HepG2 (cell line): ENCODE measurements at regions not wholly inside any gene's neighbourhood (a gene's known extent, or its start where the extent isn't known, plus 50 kb on each side); places are given as distances from the start of the nearest gene placed in this dataset.

Experiments
- ATAC-seq: fragments of 200-7000 bp; cut with Tn5 transposase; 3 replicates; pipeline ENCODE4 v1.9.1; 2020; ENCODE audit warnings: mild to moderate bottlenecking, moderate library complexity
- BruUV-seq: library from RNA; stranded (reverse); fragments of 400-500 nt; replicated peaks from 2 replicates; lab custom pipeline; 2021; lab: Mats Ljungman, UMichigan
- CTCF ChIA-PET: fragments of 300-600 bp; formaldehyde crosslinking; extraction: SDS; loops from one replicate; lab custom pipeline; 2021; ENCODE audit warnings: low total read pairs, inconsistent platforms, low intra/inter-chr PET ratio; lab: Yijun Ruan, JAX
- POLR2A ChIA-PET: fragments of 350-600 bp; sonication (Branson Sonifier 250); formaldehyde crosslinking; loops from one replicate; lab custom pipeline; 2020; ENCODE audit warnings: antibody characterized with exemption, inconsistent platforms; lab: Yijun Ruan, JAX
- DNase-seq: peaks from one replicate; pipeline ENCODE4 v3.0.0-alpha.2; 2015; ENCODE audit warnings: low spot score
- FAIRE-seq: peaks from 3 replicates; lab custom pipeline; 2011; peaks lifted over from hg19 to GRCh38; lab: Jason Lieb, UNC
- H2AFZ ChIP-seq: one replicate; pipeline ENCODE4 v1.6.1; 2011; ENCODE audit warnings: low read length, inconsistent platforms
- H3K27ac ChIP-seq: fragments of 300-600 bp; 3 replicates; pipeline ENCODE4 v1.8.0; 2011; ENCODE audit warnings: mixed run types, mild to moderate bottlenecking, mixed read lengths, low read length, inconsistent platforms; ENCODE audit not compliant: insufficient read depth; ENCODE audit errors: extremely low read length
- H3K27me3 ChIP-seq, 2 experiments: fragments of 200-600 bp in 1 of 2; 2 replicates in 1 of 2; 3 replicates in 1 of 2; pipeline versions ENCODE4 v1.6.0 to v1.8.0; 2011; ENCODE audit warnings: low read length in 2 of 2, mild to moderate bottlenecking in 2 of 2, moderate library complexity in 2 of 2, inconsistent platforms in 1 of 2; ENCODE audit not compliant: insufficient read depth in 2 of 2, control insufficient read depth in 1 of 2
- H3K36me3 ChIP-seq, 2 experiments: fragments of 200-600 bp in 1 of 2; replicated peaks in 1 of 2; 2 replicates in 1 of 2; 3 replicates in 1 of 2; pipeline versions ENCODE4 v1.5.1 to v1.8.0; 2011; ENCODE audit warnings: low read length in 2 of 2, inconsistent platforms in 1 of 2; ENCODE audit not compliant: insufficient read depth in 2 of 2, control insufficient read depth in 1 of 2
- H3K4me1 ChIP-seq: 2 replicates; pipeline ENCODE4 v1.5.1; 2012; ENCODE audit warnings: low read length, inconsistent platforms; ENCODE audit not compliant: insufficient read depth
- H3K4me2 ChIP-seq: 2 replicates; pipeline ENCODE4 v1.6.0; 2011; ENCODE audit warnings: low read depth, low read length, inconsistent platforms
- H3K4me3 ChIP-seq, 3 experiments: fragments of 200-600 bp in 1 of 3; sonication (generic), shearing (Covaris generic) in 1 of 3; replicated peaks in 1 of 3; 2 replicates each; pipeline ENCODE4 v1.5.1; 2011 to 2016; ENCODE audit warnings: low read length in 3 of 3, inconsistent platforms in 2 of 3, low read depth in 2 of 3, mild to moderate bottlenecking in 2 of 3, control low read depth in 1 of 3, mixed read lengths in 1 of 3; ENCODE audit not compliant: insufficient read depth in 1 of 3
- H3K79me2 ChIP-seq: one replicate; pipeline ENCODE4 v1.6.1; 2011; ENCODE audit warnings: low read length, inconsistent platforms; ENCODE audit not compliant: insufficient read depth
- H3K9ac ChIP-seq: 2 replicates; pipeline ENCODE4 v1.6.0; 2011; ENCODE audit warnings: mild to moderate bottlenecking, low read depth, low read length, inconsistent platforms; ENCODE audit not compliant: insufficient read depth
- H3K9me3 ChIP-seq: 2 replicates; pipeline ENCODE4 v1.5.1; 2012; ENCODE audit warnings: mild to moderate bottlenecking, low read length
- H4K20me1 ChIP-seq: 2 replicates; pipeline ENCODE4 v1.6.0; 2011; ENCODE audit warnings: inconsistent platforms, mild to moderate bottlenecking, low read length, moderate library complexity; ENCODE audit not compliant: insufficient read depth
- ADNP ChIP-seq: sonication (generic); formaldehyde crosslinking; IDR thresholded peaks from 2 replicates; pipeline ENCODE4 v1.4.0; 2020; ENCODE audit warnings: missing genetic modification reagents
- CCAR2 ChIP-seq: fragments of 200-400 bp; formaldehyde crosslinking; optimal IDR thresholded peaks from 2 replicates; pipeline ENCODE3; 2018; ENCODE audit warnings: low read depth, mild to moderate bottlenecking, low read length, moderate library complexity
- ERF ChIP-seq: IDR thresholded peaks from 2 replicates; pipeline ENCODE4 v1.6.1; 2018; ENCODE audit warnings: missing biosample characterization, missing genetic modification reagents
- TRIM24 ChIP-seq: sonication (generic); formaldehyde crosslinking; IDR thresholded peaks from 2 replicates; pipeline ENCODE4 v1.8.0; 2022; ENCODE audit warnings: mild to moderate bottlenecking, missing genetic modification reagents
- ZNF3 ChIP-seq: IDR thresholded peaks from 2 replicates; pipeline ENCODE4 v1.7.0; 2017; ENCODE audit warnings: inconsistent platforms
- ZNF337 ChIP-seq: sonication (generic); formaldehyde crosslinking; IDR thresholded peaks from 2 replicates; pipeline ENCODE4 v1.5.1; 2020; ENCODE audit warnings: missing genetic modification reagents, low read depth, mild to moderate bottlenecking, borderline replicate concordance
- ZNF547 ChIP-seq: sonication (generic); formaldehyde crosslinking; IDR thresholded peaks from 2 replicates; pipeline ENCODE4 v1.5.1; 2020; ENCODE audit warnings: mild to moderate bottlenecking, missing genetic modification reagents
- ZNF570 ChIP-seq: sonication (generic); formaldehyde crosslinking; IDR thresholded peaks from 2 replicates; pipeline ENCODE4 v1.4.0; 2020; ENCODE audit warnings: mild to moderate bottlenecking, missing genetic modification reagents, borderline replicate concordance
- ZNF589 ChIP-seq: sonication (generic); formaldehyde crosslinking; conservative IDR thresholded peaks from 2 replicates; pipeline ENCODE4 v1.8.0; 2022; ENCODE audit warnings: mild to moderate bottlenecking, moderate library complexity, missing genetic modification reagents
- whole genome bisulfite sequencing: methylation state at CpG from one replicate; pipeline ENCODE4 v1.1.6; 2017; ENCODE audit warnings: low lambda C conversion rate; 5-methylcytosine and 5-hydroxymethylcytosine counted together
- in situ Hi-C: cut with HindIII; loops from 2 replicates; pipeline ENCODE4 v1.10.0; 2017; ENCODE audit warnings: low pct_unique_long_range_greater_than_20kb; ENCODE audit not compliant: extremely low pct_ligation_motif_present
- intact Hi-C: fragments of 100-400 bp; cut with micrococcal nuclease; formaldehyde crosslinking; loops from one replicate; pipeline ENCODE4 v1.10.0; 2022; ENCODE audit not compliant: unreplicated experiment
- TF ChIP-seq, protein P1 (sequence below): IDR thresholded peaks from 2 replicates; pipeline ENCODE4 v1.6.1; 2016; ENCODE audit warnings: missing compliant biosample characterization, missing genetic modification reagents, borderline replicate concordance

DNA sequence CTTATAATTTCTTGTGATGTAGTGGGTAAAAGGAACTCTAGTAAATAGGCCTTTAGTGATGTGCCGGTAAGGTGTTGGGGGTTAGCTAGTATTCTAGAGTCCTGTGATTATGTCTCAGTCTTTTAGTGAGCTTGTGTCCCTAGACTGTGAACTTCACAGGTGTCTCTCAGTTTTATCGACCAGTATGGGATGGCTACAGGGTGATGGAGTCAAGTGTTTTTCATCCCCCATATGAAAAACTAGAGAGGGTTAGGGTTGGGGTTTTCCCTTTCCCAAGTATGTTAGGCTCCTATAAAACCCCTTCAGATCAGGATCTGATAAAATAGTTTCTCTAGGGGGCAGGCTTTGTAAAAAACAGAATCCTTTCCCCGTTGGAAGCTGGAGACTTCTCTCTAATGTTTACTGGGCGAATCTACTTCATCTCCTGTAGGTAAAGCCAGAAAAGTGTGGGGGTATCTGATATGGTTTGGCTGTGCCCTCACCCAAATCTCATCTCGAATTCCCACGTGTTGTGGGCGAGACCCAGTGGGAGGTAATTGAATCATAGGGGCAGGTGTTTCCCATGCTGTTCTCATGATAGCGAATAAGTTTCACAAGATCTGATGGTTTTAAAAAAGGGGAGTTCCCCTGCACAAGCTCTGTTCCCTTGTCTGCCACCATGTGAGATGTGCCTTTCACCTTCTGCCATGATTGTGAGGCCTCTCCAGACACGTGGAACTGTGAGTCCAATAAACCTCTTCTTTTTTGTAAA lies 120.8 kb downstream of the DTHD1 start:
- Histone ChIP-seq H3K4me1 (no peaks in the 10 kb centered on the region), H3K9me3 (no peaks in the 10 kb centered on the region), H3K4me3 (no peak overlapping the region), H3K79me2 (no peaks in the 10 kb centered on the region), H3K4me2 (no peak overlapping the region), H3K27me3 (no peaks in the 10 kb centered on the region), H3K27ac (no peak overlapping the region), H4K20me1 (no peaks in the 10 kb centered on the region), H3K9ac (no peak overlapping the region), H2AFZ (no peak overlapping the region), H3K36me3 (no peaks in the 10 kb centered on the region)
- DNase-seq = no peak
- in situ Hi-C loops (no loop called here), intact Hi-C loops (no loop called here)
- no TSS peak for BruUV-seq
- ChIA-PET POLR2A (no interaction called here), CTCF (no interaction called here)
- TF ChIP-seq CCAR2 (no peak), ZNF589 (no peak), ZNF570 (CRISPR knock-in tag) (no peak), ZNF547 (CRISPR knock-in tag) (no peak), ADNP (CRISPR knock-in tag) (no peak), ZNF337 (CRISPR knock-in tag) (no peak), TRIM24 (CRISPR knock-in tag) (no peak), ERF (CRISPR knock-in tag) (no peak), ZNF3 (CRISPR knock-in tag) (no peak)
- TF ChIP-seq, protein P1, sequence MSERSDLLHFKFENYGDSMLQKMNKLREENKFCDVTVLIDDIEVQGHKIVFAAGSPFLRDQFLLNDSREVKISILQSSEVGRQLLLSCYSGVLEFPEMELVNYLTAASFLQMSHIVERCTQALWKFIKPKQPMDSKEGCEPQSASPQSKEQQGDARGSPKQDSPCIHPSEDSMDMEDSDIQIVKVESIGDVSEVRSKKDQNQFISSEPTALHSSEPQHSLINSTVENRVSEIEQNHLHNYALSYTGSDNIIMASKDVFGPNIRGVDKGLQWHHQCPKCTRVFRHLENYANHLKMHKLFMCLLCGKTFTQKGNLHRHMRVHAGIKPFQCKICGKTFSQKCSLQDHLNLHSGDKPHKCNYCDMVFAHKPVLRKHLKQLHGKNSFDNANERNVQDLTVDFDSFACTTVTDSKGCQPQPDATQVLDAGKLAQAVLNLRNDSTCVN (CRISPR knock-in tag) = no peak
- 23% methylated on average over 9 of the region's 9 CpGs for WGBS
- no peak for ATAC-seq
- FAIRE-seq = no peak
